HG02610 (cell line): ENCODE measurements at regions not wholly inside any gene's neighbourhood (a gene's known extent, or its start where the extent isn't known, plus 50 kb on each side); places are given as distances from the start of the nearest gene placed in this dataset.
"Not testable (repeated sequence)": the region's sequence is repeated elsewhere in the genome, so short reads cannot be mapped to it uniquely, and the experiment has no call there.

Source experiments
- ATAC-seq: cut with Tn5 transposase; IDR thresholded peaks from one replicate; pipeline ENCODE4 v1.9.1; 2021; ENCODE audit warnings: mild to moderate bottlenecking, moderate library complexity; ENCODE audit not compliant: unreplicated experiment

GRCh38 chr14:71416392-71416791 lies 509.1 kb downstream of the PCNX1 start:
- no peak for ATAC-seq

- ATAC-seq: no peak
Observed at GRCh38 chr14:71418532-71419245, 511.4 kb downstream of the PCNX1 start.

GRCh38 chr14:71423481-71423880 lies 508.7 kb upstream of the RGS6 start:
- ATAC-seq: no peak

GRCh38 chr14:71424941-71425340 lies 507.3 kb upstream of the RGS6 start:
- ATAC-seq: no peak

- ATAC-seq: no peak
Observed at GRCh38 chr14:71426001-71426400, 506.2 kb upstream of the RGS6 start.

- ATAC-seq: no peak
Observed at GRCh38 chr14:71429902-71430301, 502.3 kb upstream of the RGS6 start.

GRCh38 chr14:71430321-71430677 lies 501.9 kb upstream of the RGS6 start:
- no peak for ATAC-seq

- peak; percentile 62 for ATAC-seq
Observed at GRCh38 chr14:71430678-71431376, 501.4 kb upstream of the RGS6 start.

- no peak for ATAC-seq
Observed at GRCh38 chr14:71432334-71433110, 499.7 kb upstream of the RGS6 start.

- ATAC-seq: no peak
Observed at GRCh38 chr14:71433303-71433702, 498.9 kb upstream of the RGS6 start.

GRCh38 chr14:71435641-71436040 lies 496.6 kb upstream of the RGS6 start:
- ATAC-seq: not testable (repeated sequence)

GRCh38 chr14:71437870-71438269 lies 494.4 kb upstream of the RGS6 start:
- no peak for ATAC-seq

GRCh38 chr14:71438684-71439083 lies 493.5 kb upstream of the RGS6 start:
- no peak for ATAC-seq

- ATAC-seq: no peak
Observed at GRCh38 chr14:71441126-71441525, 491.1 kb upstream of the RGS6 start.

- ATAC-seq: peak; percentile 66
Observed at GRCh38 chr14:71444030-71444822, 488.0 kb upstream of the RGS6 start.

- ATAC-seq: no peak
Observed at GRCh38 chr14:71448431-71449315, 483.6 kb upstream of the RGS6 start.

GRCh38 chr14:71449316-71450055 lies 482.7 kb upstream of the RGS6 start:
- no peak for ATAC-seq

- ATAC-seq: no peak
Observed at GRCh38 chr14:71451501-71451900, 480.7 kb upstream of the RGS6 start.

GRCh38 chr14:71452539-71452938 lies 479.7 kb upstream of the RGS6 start:
- peak; percentile 63 for ATAC-seq
